Cardiac muscle cell (in vitro differentiated cells and primary cell): ENCODE measurements at regions not wholly inside any gene's neighbourhood (a gene's known extent, or its start where the extent isn't known, plus 50 kb on each side); places are given as distances from the start of the nearest gene placed in this dataset.

Source experiments
- DNase-seq, 2 donors: peaks; one replicate each; pipeline versions ENCODE4 v3.0.0 to v3.0.0-alpha.2; 2010 to 2017; ENCODE audit warnings: low read depth in 1 of 2, low spot score in 1 of 2
- H3K27ac ChIP-seq: fragments of 200-600 bp; sonication (generic); 2 replicates; pipeline ENCODE4 v1.5.1; 2016
- H3K27me3 ChIP-seq: fragments of 200-600 bp; sonication (generic); 2 replicates; pipeline ENCODE4 v1.6.0; 2016; ENCODE audit warnings: control low read depth
- H3K36me3 ChIP-seq: fragments of 200-600 bp; sonication (generic); 2 replicates; pipeline ENCODE4 v1.5.1; 2016; ENCODE audit warnings: control low read depth
- H3K4me1 ChIP-seq: fragments of 200-600 bp; sonication (generic); 2 replicates; pipeline ENCODE4 v1.8.1; 2017; ENCODE audit warnings: low read depth, mild to moderate bottlenecking, mixed run types
- H3K4me3 ChIP-seq: fragments of 200-600 bp; sonication (generic); 2 replicates; pipeline ENCODE4 v1.5.1; 2016; ENCODE audit warnings: mild to moderate bottlenecking
- H3K9me3 ChIP-seq: fragments of 200-600 bp; sonication (generic); 2 replicates; pipeline ENCODE4 v1.5.1; 2017; ENCODE audit warnings: low read depth, mild to moderate bottlenecking, control low read depth
- TF ChIP-seq, protein P1 (sequence below): IDR thresholded peaks from 2 replicates; pipeline ENCODE4 v1.5.1; 2012; ENCODE audit warnings: low read depth, mild to moderate bottlenecking, low read length

DNA sequence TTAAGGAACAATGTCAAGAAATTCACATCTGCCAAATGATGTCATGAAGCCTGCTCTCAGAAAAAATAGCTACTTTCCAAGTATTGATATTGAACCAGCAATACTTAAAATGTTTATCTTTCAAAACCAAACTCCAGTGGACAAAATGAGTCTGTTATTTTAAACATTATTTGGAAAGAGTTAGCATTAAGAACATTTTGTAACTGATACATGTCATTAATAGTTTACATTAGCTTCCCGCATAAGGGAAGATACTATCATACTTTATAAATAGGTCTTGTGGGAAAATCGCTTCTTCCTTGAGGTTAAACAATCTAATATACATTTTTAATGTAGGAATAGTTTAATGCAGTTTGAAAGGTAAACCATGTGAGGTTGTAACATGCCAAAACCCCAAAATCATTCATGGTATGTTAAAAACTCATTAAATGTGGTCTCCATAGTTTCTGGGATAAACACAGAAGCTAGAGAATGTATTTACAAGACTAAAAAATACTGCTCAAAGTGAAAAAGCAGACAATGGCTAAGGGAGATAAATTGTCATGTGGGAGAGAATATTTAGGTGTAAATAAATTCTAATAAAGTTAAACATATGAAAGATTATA is 73.4 kb upstream of the ATP2B1 start:
- H3K9me3 ChIP-seq: no peaks in the 10 kb centered on the region
- H3K36me3 ChIP-seq: no peaks in the 10 kb centered on the region
- H3K27ac ChIP-seq: no peak overlapping the region
- peaks cover 23% of the 10 kb centered on the region for H3K4me1 ChIP-seq
- H3K27me3 ChIP-seq: no peaks in the 10 kb centered on the region
- no peak overlapping the region for H3K4me3 ChIP-seq
- TF ChIP-seq, protein P1, sequence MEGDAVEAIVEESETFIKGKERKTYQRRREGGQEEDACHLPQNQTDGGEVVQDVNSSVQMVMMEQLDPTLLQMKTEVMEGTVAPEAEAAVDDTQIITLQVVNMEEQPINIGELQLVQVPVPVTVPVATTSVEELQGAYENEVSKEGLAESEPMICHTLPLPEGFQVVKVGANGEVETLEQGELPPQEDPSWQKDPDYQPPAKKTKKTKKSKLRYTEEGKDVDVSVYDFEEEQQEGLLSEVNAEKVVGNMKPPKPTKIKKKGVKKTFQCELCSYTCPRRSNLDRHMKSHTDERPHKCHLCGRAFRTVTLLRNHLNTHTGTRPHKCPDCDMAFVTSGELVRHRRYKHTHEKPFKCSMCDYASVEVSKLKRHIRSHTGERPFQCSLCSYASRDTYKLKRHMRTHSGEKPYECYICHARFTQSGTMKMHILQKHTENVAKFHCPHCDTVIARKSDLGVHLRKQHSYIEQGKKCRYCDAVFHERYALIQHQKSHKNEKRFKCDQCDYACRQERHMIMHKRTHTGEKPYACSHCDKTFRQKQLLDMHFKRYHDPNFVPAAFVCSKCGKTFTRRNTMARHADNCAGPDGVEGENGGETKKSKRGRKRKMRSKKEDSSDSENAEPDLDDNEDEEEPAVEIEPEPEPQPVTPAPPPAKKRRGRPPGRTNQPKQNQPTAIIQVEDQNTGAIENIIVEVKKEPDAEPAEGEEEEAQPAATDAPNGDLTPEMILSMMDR: no peak
- DNase-seq: no peak

DNA sequence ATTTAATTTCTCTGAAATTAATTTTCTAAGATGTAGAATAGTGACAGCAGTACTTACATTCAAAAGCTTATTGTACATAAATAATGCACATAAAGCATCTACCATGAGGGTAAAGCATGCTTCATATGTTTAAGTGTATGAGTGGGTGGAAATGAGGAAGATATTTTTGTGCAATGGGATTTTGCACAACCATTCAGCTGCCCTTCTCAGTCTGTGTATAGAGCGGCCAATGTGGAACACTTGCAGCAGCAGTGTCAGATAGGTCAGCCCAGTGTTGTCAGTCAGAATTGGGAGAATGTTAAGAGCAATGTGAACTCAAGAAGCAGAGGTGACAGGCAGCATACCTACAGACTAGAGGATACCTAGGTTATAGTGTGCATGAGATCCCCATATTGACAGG is 72.5 kb upstream of the ATP2B1 start:
- peaks cover 23% of the 10 kb centered on the region for H3K4me1 ChIP-seq
- no peaks in the 10 kb centered on the region for H3K9me3 ChIP-seq
- no peak overlapping the region for H3K27ac ChIP-seq
- DNase-seq: peak in 1 of 2 donors; percentile 25
- H3K4me3 ChIP-seq: no peak overlapping the region
- no peaks in the 10 kb centered on the region for H3K36me3 ChIP-seq
- H3K27me3 ChIP-seq: no peaks in the 10 kb centered on the region
- TF ChIP-seq, protein P1: no peak

DNA sequence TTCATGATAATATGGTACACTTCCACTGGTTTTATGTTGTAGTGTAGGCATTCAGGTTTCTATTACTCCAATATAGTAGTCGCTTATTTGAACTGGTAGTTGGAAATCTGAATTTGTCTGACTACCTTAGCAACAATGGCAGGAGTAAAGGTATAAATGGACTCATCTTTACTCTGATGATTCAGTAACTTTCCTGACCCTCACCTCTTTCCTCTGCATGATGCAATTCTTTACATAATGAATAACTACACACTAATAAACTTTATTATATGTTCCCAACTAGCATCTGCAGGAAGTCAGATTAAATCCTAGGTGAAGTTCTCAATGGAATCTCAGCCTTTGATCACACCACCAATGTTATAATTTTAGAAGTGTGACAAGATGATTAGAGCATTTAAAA is 70.5 kb upstream of the ATP2B1 start:
- DNase-seq: no peak
- Histone ChIP-seq H3K9me3 (no peaks in the 10 kb centered on the region), H3K36me3 (no peaks in the 10 kb centered on the region), H3K27me3 (no peaks in the 10 kb centered on the region), H3K4me1 (peaks cover 29% of the 10 kb centered on the region), H3K27ac (no peak overlapping the region), H3K4me3 (no peak overlapping the region)
- TF ChIP-seq, protein P1: no peak

DNA sequence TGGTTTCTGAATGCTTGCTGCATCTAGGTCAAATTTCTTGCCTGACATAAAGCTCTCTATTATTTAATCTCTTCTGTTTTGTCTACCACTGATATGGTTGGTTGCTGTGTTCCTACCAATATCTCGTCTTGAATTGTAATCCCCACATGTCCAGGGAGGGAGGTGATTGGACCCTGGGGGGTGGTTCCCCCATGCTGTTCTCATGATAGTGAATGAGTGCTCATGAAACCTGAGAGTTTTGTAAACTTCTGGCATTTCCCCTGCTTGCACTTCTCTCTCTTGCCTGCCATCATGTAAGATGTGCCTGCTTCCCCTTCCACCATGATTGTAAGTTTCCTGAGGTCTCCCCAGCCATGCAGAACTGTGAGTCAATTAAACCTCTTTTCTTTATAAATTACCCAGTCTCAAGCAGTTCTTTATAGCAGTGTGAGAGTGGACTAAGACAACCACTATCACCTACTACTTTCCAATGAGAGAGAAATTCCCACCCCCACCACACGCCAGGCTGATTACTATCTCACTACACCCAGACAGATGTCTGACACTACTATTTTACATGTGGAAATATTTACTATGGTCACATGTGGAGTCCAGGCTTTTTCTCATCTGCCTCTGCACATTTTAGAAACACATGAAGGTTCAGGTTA is 69.2 kb upstream of the ATP2B1 start:
- H3K27ac ChIP-seq: no peak overlapping the region
- H3K4me1 ChIP-seq: peaks cover 20% of the 10 kb centered on the region
- no peaks in the 10 kb centered on the region for H3K27me3 ChIP-seq
- TF ChIP-seq, protein P1: no peak
- no peak for DNase-seq
- H3K4me3 ChIP-seq: no peak overlapping the region
- no peaks in the 10 kb centered on the region for H3K36me3 ChIP-seq
- H3K9me3 ChIP-seq: no peaks in the 10 kb centered on the region

DNA sequence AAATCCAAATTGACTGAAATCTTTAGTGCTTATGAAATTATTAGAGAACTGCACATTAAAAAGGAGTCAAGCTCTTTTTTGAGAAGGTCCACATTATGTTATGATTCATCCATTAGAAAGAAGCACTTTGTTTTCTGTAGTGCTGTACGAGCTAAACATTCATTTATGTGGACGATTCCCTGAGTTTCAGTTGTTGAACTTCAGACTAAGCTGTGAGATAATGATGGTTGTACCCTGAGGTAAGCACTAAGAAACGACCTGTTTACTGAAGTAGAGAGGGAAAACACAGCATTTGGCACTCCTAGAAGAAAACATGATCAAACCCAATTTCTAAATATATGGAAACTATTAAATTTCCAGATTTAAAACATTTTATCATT is 67.3 kb upstream of the ATP2B1 start:
- H3K27me3 ChIP-seq: no peaks in the 10 kb centered on the region
- no peak for DNase-seq
- H3K4me1 ChIP-seq: peaks cover 7% of the 10 kb centered on the region
- no peaks in the 10 kb centered on the region for H3K36me3 ChIP-seq
- H3K9me3 ChIP-seq: no peaks in the 10 kb centered on the region
- TF ChIP-seq, protein P1: no peak
- no peak overlapping the region for H3K4me3 ChIP-seq
- no peak overlapping the region for H3K27ac ChIP-seq
